Endothelial cell of umbilical vein (primary cell): ENCODE measurements at regions not wholly inside any gene's neighbourhood (a gene's known extent, or its start where the extent isn't known, plus 50 kb on each side); places are given as distances from the start of the nearest gene placed in this dataset.

Source experiments
- BruUV-seq: library from RNA; stranded (reverse); fragments of 400-500 nt; replicated peaks from 2 replicates; lab custom pipeline; 2021; lab: Mats Ljungman, UMichigan
- CTCF ChIA-PET: fragments of 300-600, 350-600 bp; sonication (Branson Sonifier 250); formaldehyde crosslinking; loops from one replicate; lab custom pipeline; 2021; ENCODE audit warnings: antibody characterized with exemption, inconsistent platforms; lab: Charles Lee
- POLR2A ChIA-PET: fragments of 300-600, 350-600 bp; sonication (Branson Sonifier 250); formaldehyde crosslinking; loops from one replicate; lab custom pipeline; 2021; ENCODE audit warnings: antibody characterized with exemption, inconsistent platforms; lab: Charles Lee
- DNase-seq: peaks from one replicate; pipeline ENCODE4 v3.0.0-alpha.2; 2011; ENCODE audit warnings: low read depth, low spot score
- FAIRE-seq: peaks from 2 replicates; lab custom pipeline; 2011; peaks lifted over from hg19 to GRCh38; lab: Jason Lieb, UNC
- H2AFZ ChIP-seq: 2 replicates; pipeline ENCODE4 v1.6.0; 2012; ENCODE audit warnings: low read depth, low read length, control low read depth, inconsistent platforms
- H3K27ac ChIP-seq: 2 replicates; pipeline ENCODE4 v1.5.1; 2011; ENCODE audit warnings: low read depth, mild to moderate bottlenecking, control low read depth, low read length, moderate library complexity; ENCODE audit not compliant: insufficient read depth
- H3K27me3 ChIP-seq, 2 experiments: 2 replicates each; pipeline versions ENCODE4 v1.6.0 to v1.6.1; 2011; ENCODE audit warnings: low read length in 2 of 2, mixed read lengths in 1 of 2; ENCODE audit not compliant: control insufficient read depth in 2 of 2, insufficient read depth in 2 of 2
- H3K36me3 ChIP-seq, 2 experiments: 2 replicates in 1 of 2; 3 replicates in 1 of 2; pipeline ENCODE4 v1.5.1; 2011; ENCODE audit warnings: low read length in 2 of 2, mild to moderate bottlenecking in 1 of 2, moderate library complexity in 1 of 2; ENCODE audit not compliant: control insufficient read depth in 2 of 2, insufficient read depth in 2 of 2; ENCODE audit errors: extremely low read depth in 1 of 2
- H3K4me1 ChIP-seq: 3 replicates; pipeline ENCODE4 v1.5.1; 2011; ENCODE audit warnings: mild to moderate bottlenecking, low read length; ENCODE audit not compliant: control insufficient read depth, insufficient read depth; ENCODE audit errors: extremely low read depth
- H3K4me2 ChIP-seq: 2 replicates; pipeline ENCODE4 v1.6.1; 2011; ENCODE audit warnings: low read length, control low read depth, mixed read lengths; ENCODE audit not compliant: insufficient read depth
- H3K4me3 ChIP-seq, 3 experiments: fragments of 200-600 bp in 1 of 3; sonication (generic), shearing (Covaris generic) in 1 of 3; replicated peaks in 1 of 3; 2 replicates each; pipeline ENCODE4 v1.5.1; 2011 to 2016; ENCODE audit warnings: control low read depth in 3 of 3, low read length in 3 of 3, mild to moderate bottlenecking in 2 of 3, inconsistent platforms in 1 of 3, low read depth in 1 of 3, moderate library complexity in 1 of 3; ENCODE audit not compliant: insufficient read depth in 1 of 3
- H3K79me2 ChIP-seq: 2 replicates; pipeline ENCODE4 v1.6.0; 2012; ENCODE audit warnings: low read length, inconsistent platforms; ENCODE audit not compliant: control insufficient read depth, insufficient read depth
- H3K9ac ChIP-seq: replicated peaks from 2 replicates; pipeline ENCODE3; 2011; ENCODE audit warnings: low read length, control low read depth; ENCODE audit not compliant: insufficient read depth; ENCODE audit errors: extremely low read depth
- H3K9me1 ChIP-seq: replicated peaks from 3 replicates; pipeline ENCODE4 v1.6.0; 2011; ENCODE audit warnings: mild to moderate bottlenecking, low read length; ENCODE audit not compliant: control insufficient read depth, insufficient read depth; ENCODE audit errors: extremely low read depth
- H3K9me3 ChIP-seq: replicated peaks from 2 replicates; pipeline ENCODE4 v1.5.1; 2012; ENCODE audit warnings: low read length, inconsistent platforms; ENCODE audit not compliant: control insufficient read depth, insufficient read depth
- H4K20me1 ChIP-seq: replicated peaks from 2 replicates; pipeline ENCODE3; 2011; ENCODE audit warnings: mild to moderate bottlenecking, low read length; ENCODE audit not compliant: control insufficient read depth, insufficient read depth; ENCODE audit errors: extremely low read depth
- CTCF ChIP-seq, 2 donors: IDR thresholded peaks; 1 replicate in 1 of 2; 2 replicates in 1 of 2; pipeline ENCODE4 v1.5.1; 2011; ENCODE audit warnings: low read length in 2 of 2, mild to moderate bottlenecking in 2 of 2, moderate library complexity in 2 of 2, control low read depth in 1 of 2, inconsistent platforms in 1 of 2, low read depth in 1 of 2; ENCODE audit not compliant: insufficient read depth in 1 of 2; ENCODE audit errors: extremely low read depth in 1 of 2
- EZH2 ChIP-seq: IDR thresholded peaks from 2 replicates; pipeline ENCODE4 v1.6.1; 2012; ENCODE audit warnings: borderline replicate concordance, low read depth, mild to moderate bottlenecking, moderate library complexity, low read length, inconsistent platforms; ENCODE audit not compliant: severe bottlenecking
- FOS ChIP-seq: IDR thresholded peaks from 2 replicates; pipeline ENCODE4 v1.6.1; 2011; ENCODE audit warnings: mild to moderate bottlenecking, low read length, moderate library complexity, borderline replicate concordance; ENCODE audit not compliant: insufficient read depth
- GATA2 ChIP-seq: IDR thresholded peaks from 2 replicates; pipeline ENCODE4 v1.7.0; 2011; ENCODE audit warnings: low read depth, mild to moderate bottlenecking, moderate library complexity, mixed read lengths, low read length; ENCODE audit not compliant: insufficient read length, insufficient read depth
- JUN ChIP-seq: IDR thresholded peaks from 2 replicates; pipeline ENCODE4 v1.6.1; 2011; ENCODE audit warnings: borderline replicate concordance, low read depth; ENCODE audit not compliant: insufficient read length, insufficient read depth
- MAX ChIP-seq: IDR thresholded peaks from 2 replicates; pipeline ENCODE4 v1.6.1; 2011; ENCODE audit not compliant: insufficient read depth, insufficient read length
- MYC ChIP-seq: IDR thresholded peaks from one replicate; pipeline ENCODE4 v1.6.1; 2011; ENCODE audit warnings: mild to moderate bottlenecking, low read depth, low read length
- POLR2A ChIP-seq: IDR thresholded peaks from 2 replicates; pipeline ENCODE4 v1.6.1; 2012; ENCODE audit warnings: low read depth, mild to moderate bottlenecking, control low read depth, low read length
- POLR2AphosphoS5 ChIP-seq: IDR thresholded peaks from 2 replicates; pipeline ENCODE4 v1.6.1; 2012; ENCODE audit warnings: low read depth, mild to moderate bottlenecking, control low read depth, low read length, moderate library complexity; ENCODE audit not compliant: insufficient read depth
- dilution Hi-C: fragments of 300-500 bp; cut with MboI; formaldehyde crosslinking; loops from one replicate; pipeline ENCODE4 v1.15.0; 2019; ENCODE audit warnings: low sequenced_read_pairs; ENCODE audit not compliant: extremely low pct_ligation_motif_present
- intact Hi-C: fragments of 100-400 bp; cut with micrococcal nuclease; formaldehyde crosslinking; loops from one replicate; pipeline ENCODE4 v1.10.0; 2022

GRCh38 chr13:48817166-48817802 lies 158.4 kb upstream of the FNDC3A start:
- Histone ChIP-seq H3K4me3 (no peak overlapping the region), H3K27ac (no peak overlapping the region), H3K36me3 (no peaks in the 10 kb centered on the region), H3K79me2 (no peaks in the 10 kb centered on the region), H2AFZ (no peak overlapping the region), H3K9me3 (no peaks in the 10 kb centered on the region), H3K9me1 (no peaks in the 10 kb centered on the region), H3K4me2 (no peak overlapping the region), H3K9ac (no peak overlapping the region), H3K4me1 (no peaks in the 10 kb centered on the region), H4K20me1 (no peaks in the 10 kb centered on the region), H3K27me3 (peaks cover 0 to 2% of the 10 kb centered on the region in 2 experiments)
- ChIA-PET POLR2A (no interaction called here), CTCF (interaction anchor here (1.0 to 1.5 kb wide), 4 partner anchors 14 to 790 kb away, joined by 3 to 4 read pairs (median 3); no protein-coding TSS in a partner anchor)
- dilution Hi-C loops (no loop called here), intact Hi-C loops (no loop called here)
- FAIRE-seq (no peak), DNase-seq (no peak)
- no TSS peak for BruUV-seq
- no peak for TF ChIP-seq EZH2
- no peak for TF ChIP-seq POLR2AphosphoS5
- no peak for TF ChIP-seq FOS
- TF ChIP-seq JUN: no peak
- no peak for TF ChIP-seq CTCF (IDR thresholded peaks at IDR 0.05; ENCODE audit: extremely low read depth in 1 of 2, insufficient read depth in 1 of 2, low read depth in 1 of 2, low read length in 2 of 2)
- no peak for TF ChIP-seq GATA2
- TF ChIP-seq MAX: no peak
- TF ChIP-seq POLR2A: no peak
- no peak for TF ChIP-seq MYC
